OCI-M2 (cell line): ENCODE measurements at regions not wholly inside any gene's neighbourhood (a gene's known extent, or its start where the extent isn't known, plus 50 kb on each side); places are given as distances from the start of the nearest gene placed in this dataset.
"Not testable (repeated sequence)": the region's sequence is repeated elsewhere in the genome, so short reads cannot be mapped to it uniquely, and the experiment has no call there.

ENCODE experiments used
- DNase-seq: peaks from one replicate; lab custom pipeline; 2025; ENCODE audit not compliant: unreplicated experiment; lab: John Stamatoyannopoulos, UW

DNA sequence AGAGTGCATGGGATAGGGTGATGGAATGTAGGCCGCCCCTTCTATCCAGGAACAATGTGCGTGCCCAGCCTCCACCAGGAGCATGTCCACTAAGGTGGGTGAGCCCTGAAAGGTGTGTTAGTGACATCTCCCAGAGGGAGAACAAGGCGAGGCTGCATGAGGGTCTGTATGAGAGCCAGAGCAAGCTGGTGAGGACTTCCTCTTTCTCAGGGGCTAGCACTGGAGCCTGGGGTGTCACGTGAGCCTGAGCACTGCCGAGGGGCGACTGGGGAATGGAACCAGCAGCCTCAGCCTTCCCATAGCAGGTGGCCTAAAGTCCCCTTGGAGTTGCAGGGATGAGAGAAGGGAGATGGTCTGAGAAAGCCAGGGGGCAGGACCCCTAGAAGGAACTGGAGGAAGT lies 156.3 kb upstream of the COBL start:
- DNase-seq: no peak

DNA sequence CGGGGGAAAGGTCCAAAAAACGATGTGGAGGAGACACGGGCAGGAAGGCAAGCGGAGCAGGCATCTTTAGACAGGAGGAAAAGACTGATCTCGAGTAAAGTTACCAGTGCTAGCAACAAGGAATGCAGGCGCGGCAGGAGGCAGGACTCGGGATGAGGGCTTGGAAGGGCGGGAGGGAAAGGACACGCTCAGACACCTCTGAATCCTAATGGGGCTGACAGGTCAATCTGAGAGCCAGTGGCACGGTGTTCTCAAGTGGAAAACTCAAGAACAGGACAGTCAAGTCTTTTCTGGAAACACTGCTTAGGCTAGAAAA lies 155.3 kb upstream of the COBL start:
- no peak for DNase-seq

DNA sequence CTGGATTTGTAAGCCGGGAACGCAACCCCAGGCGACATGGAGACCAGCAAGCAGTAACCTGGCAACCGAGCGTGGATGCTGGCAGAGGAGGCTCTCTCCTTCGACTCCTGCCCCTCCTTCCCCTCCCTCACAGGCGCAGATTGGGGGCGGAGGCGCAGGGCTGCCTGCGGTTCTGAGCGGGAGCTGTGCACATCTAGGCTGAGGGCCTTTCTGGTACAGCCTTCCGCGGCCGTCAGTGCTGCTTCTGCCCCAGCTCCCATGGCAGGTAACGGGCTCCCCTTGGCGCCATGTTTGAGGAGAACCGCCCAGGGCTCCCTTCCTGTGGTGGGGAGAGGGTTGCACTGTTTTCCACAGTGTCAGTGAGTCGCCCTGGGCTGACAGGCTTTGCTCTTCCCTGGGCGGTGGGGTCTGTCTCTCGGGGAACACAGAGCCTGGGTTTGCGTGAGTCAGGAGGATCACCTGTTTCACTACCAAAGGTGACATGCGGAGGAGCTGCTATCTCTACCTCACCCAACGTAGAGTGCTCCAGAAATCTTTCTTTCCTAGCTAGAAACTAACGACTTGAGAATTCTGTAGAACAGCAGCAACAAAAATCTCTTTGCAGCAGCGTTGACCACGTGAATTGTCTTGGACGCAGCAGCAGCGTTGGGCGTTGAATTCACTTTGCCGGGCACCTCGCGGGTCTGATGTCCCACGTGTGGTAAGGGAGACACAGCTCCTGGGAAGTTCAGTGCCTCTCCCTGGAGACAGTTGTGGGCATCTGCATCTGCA lies 154.8 kb upstream of the COBL start:
- no peak for DNase-seq

DNA sequence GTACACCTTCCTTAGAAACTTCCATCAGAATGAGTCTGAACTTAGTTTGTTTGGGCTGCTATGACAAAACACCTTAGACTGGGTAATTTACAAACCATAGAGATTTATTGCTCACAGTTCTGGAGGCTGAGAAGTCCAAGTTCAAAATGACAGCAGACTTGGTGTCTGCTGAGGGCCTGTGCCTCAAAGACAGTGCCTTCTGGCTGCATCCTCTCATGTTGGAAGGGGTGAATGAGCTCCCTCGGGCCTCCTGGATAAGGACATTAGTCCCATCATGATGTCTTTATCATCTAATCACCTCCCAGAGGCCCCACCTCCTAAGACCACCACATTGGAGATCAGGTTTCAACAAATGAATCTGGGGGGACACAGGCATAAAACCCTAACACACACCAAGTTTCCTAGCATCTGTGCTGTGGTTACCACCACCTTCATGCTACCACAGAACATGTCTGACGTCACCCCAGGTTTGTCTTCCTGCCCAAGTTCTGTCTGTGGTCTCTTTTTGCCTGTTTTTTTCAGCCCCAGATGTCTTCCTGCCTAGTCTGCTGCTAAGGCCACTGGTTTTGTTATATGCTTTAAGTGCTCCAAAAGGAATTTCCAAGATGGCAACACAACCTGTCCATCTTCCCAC lies 150.9 kb upstream of the COBL start:
- no peak for DNase-seq

DNA sequence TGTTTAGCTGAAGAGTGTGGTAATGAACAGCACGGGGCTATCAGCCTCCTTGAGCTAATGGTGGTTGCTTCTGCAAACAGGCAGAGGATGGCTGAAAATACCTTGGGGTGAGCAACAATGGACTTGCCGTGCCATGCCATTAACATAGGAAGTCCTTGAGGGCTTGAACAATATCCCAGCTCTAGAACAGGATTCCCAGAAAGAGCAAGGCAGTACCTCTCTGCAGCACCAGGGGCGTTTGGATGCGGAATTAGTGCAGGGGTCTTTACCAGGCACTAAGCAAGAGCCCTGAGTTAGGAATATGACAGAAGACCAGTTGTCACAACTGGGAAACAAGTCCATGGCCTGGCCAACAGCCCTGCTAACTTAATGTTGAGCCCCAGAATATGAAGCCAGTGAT lies 143.2 kb upstream of the COBL start:
- DNase-seq: no peak

DNA sequence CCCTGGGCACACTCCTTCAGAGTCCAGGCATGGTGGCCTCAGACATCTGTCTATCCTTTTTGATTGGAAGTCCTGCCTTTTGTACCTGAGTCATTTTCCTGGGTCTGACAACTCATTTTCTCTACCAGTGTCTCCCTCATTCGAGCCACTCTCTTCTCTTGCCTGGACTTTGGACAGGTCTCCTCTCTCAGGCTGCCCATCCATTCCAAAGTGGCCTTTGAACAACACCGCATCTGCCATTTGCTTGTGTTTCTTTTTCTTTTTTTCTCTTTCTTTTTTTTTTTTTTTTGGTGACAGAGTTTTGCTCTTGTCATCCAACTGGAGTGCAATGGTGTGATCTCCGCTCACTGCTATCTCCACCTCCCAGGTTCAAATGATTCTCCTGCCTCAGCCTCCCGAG lies 142.1 kb upstream of the COBL start:
- no peak for DNase-seq

DNA sequence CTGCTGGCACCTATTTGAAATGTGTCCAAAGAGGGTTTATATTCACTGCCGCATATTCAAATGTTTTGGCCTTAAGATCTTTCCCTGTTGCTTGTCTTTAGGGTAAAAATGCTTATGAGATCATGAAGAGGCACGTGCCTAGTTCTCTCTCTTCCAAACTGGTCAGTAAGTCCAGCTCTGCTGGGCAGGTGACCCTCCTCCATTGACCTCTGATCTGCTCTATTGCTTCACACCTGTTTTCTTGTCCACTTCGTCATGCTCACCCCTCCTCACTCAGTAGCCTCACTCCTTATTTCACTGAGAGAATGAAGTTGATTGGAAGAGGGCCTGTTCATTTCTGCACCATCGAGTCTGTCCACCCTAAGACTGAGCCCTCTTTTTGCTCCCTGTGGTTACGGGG lies 140.5 kb upstream of the COBL start:
- no peak for DNase-seq

DNA sequence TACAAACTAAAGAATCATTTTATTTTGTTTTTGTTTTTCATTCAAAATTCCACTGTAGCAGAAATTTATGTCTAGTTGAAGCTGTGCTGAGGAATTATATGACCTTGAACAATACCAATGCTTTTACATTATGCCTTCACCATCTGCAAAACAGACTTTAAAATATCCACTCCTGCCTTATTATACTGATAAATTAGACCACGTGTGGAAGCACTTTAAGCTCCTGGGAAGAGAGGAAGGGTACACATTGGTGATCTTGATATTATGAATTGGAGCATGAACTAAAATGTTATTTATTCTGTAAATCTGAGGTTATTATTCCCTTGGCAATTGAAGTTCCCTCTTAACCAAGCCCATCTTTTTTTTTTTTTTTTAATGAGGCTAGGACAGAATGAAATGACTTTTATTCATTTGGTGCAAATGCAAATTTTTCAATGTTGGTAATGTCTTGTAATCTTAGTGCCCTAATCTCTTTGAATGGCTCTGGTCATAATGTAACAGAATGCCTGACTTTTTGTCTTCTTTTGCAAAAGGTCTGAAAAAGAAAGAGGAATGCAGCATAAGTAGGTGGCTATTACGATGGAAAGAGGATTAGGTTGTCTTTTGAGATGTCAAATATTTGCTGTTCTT lies 139.9 kb upstream of the COBL start:
- DNase-seq: no peak

DNA sequence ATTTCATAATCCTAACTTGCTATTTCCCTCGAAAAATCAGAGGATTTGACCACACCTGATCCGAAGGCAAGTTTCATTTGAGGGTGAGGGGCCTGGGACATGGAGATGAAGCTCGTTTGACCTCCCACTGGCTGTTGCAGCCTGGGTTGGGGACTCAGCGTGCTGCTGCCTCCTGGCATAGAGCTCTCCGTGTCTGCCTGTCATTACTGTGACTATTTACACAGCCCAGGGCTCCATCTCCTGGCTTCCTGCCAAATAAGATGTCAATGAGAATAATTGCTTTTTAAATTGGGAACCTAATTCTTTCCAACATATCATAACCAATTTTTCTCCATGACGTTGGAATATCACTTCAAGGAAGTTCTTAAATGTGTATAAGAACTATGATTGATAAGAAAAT lies 139.3 kb upstream of the COBL start:
- no peak for DNase-seq

DNA sequence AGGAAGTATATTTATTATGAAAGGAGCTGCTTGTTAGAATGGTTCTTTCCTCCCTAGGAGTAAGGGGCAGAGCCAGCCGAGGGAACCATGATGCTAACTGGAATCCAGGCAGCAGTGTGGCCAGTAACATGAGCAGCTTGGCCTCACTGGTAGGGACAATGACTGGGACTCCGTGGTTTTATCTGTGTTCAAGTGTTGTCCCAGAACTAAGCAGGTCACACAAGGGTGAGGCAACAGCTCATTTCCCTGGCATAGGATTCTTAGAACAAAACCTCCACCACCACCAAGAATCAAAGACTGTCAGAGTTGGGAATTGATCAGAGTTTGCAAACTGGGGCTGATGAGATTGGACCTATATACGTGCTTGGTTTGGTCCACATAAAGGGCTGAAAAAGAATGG lies 138.9 kb upstream of the COBL start:
- no peak for DNase-seq

DNA sequence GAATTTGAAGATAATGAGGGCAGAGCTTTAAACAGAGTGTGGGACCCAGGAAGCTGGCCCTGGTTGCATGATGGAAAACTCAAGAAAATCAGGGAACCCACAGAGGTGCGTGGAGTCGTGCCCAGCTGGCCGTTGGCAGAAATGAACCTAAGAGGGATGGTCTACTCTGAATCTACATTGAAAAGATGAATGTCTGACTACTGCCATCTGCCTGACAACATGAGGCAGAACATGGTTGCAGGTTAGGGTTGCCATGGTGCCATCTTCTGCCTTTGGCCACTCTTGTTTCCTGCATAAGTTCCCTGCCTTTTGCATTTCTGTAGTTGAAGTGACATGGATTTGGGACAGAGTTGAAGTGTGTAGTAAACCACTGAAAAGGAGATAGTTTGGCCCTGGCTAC lies 138.5 kb upstream of the COBL start:
- DNase-seq: no peak

DNA sequence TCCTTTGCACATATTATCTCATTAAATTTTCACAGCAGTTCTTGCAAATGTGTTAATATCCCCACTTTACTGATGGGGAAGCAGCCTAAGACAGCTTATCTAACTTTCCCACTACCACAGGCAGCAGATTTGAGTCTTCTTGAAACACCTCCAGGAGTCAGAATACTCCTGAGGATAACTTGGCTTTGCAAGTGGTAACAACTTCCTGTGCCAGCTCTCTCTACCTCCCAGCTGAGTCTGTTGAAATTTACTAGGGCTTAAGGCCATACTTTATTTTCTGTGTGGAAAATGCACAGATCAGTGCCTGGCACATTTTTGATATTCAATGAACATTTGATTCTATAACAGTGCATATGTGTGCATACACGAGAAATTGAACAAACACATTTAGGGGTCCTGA lies 136.1 kb upstream of the COBL start:
- DNase-seq: no peak

DNA sequence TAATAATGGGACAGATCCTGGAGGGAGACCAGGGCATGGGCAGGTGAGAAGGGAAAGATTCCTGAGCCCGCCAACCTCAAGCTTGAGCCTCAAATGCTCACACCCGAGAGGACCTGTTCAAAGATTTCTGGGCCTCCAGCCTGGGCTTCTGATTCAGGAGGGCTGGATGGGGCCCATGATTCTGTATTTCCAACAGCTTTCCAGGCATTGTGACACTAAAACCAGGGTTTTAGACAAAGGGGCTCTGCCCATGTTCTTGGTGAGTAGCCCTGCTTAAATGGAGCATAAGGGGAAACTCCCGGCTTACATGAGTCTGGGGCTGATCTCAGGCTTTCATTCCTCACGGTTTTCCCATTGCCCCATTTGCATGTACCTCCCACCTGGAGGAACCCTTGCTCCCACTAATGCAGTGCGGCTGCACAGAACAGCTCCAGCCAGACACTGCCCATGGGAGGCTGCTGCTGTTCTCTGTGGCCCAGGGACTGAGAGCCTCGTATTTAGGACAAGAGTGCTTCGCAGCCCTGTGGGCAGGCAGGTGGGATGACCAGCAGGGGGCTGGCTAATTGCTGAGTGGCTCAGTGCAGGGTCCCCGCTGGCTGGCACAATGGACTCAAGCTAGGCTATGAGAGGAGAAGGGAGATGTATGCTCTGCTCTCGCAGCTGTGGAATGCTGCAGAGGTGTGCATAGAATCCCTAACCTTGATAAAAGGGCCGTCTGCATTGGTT lies 135.3 kb upstream of the COBL start:
- DNase-seq: no peak

DNA sequence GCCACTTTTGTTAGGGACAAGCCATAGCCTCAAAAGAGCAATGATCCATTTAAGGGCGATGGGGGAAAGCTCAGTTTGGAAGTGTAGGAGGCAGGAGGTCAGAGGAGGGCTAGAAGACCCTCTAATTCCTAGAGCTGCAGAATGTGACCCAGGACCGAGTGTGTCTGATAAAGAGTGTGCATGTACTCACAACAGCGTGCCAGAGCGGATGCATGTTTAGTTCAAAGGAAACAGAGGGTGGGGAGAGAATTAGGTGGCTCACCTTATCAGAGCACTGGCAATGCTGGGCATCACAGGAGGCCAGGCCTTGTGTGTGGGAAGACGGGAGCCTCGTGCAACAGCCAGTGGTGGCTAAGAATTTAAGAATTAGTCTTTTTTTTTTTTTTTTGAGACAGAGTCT lies 133.9 kb upstream of the COBL start:
- DNase-seq: no peak

DNA sequence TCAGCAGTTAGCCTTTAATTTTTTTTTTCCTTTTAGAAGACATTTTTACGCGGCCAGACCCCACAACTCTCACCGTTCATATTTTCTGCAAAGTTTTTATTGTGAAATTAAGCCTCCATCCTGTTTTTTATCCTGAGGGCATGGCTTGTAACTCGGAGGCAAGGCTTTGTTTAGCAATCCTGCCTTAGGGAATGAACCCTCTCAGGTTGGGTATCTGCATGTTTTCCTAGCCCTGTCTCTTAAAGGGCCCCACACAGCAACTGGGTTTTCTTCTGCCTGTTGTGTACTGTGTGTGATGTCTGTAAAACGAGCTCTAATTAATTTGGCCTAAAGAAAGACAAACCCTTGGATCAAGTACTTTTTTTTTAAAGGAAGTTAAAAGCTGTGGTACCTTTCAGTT lies 130.2 kb upstream of the COBL start:
- no peak for DNase-seq

DNA sequence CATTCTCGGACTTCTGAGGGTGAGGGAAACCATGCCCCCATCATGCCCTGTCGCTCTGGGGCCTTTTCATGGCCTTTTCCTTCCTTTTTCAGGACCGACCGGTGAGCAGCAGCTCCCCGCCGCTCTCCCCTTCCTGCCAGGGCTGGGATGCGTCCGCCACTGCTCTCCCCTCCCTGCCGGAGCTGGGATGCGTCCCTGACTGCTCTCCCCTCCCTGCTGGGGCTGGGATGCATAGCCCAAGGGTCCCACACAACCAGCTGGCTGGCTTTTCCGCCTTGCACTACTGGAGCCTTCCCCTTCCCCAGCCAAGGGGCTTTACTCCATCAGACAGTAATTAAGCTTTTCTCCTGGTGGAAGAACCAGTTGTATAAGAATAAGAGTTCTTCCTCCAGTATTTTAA lies 129.7 kb upstream of the COBL start:
- DNase-seq: no peak

DNA sequence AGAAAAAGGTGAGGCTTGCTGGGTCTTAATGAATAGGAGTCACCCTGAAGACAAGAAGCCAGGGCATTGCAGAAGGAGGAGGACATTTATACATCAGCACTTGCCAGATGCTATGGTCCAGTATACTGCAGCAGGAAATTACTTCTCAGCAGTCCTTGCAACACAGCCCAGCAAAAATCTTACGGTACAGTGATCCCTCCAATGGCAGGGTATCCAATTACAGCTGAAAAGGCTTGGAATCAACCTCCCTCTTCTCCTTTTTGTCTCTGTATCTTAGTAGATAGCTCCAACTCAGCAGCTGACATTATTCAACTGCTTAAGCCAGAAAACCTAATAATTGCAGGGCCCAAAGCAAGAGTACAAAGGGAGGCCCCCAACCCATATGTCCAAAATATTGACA lies 128.3 kb upstream of the COBL start:
- DNase-seq: no peak

DNA sequence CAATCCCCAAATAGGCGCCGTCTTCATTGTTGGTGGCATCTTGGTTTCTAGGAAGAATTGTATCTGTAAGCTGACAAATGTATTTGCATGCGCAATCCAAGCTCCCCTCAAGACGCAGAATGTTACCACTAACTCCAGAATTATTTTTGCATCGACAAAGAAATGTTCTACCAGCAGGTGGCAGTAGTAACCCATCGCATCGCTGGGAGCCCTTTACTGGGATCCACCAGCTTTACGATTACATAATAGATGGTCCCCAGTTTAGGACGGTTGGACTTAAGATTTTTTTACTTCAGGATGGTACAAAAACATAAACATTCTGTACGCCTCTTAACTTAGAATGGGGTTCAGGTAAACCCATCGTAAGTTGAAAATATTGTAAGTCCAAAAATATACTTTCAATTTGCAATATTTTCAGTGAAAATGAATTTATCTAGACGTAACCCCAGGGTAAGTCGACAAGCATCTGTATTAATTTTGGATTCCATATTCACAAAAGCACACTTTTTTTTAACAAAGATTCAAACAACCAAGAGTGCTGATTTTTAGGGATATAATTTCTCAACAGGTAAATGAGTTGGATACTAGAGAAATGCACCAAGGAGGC lies 114.0 kb upstream of the COBL start:
- DNase-seq: peak; percentile 2

DNA sequence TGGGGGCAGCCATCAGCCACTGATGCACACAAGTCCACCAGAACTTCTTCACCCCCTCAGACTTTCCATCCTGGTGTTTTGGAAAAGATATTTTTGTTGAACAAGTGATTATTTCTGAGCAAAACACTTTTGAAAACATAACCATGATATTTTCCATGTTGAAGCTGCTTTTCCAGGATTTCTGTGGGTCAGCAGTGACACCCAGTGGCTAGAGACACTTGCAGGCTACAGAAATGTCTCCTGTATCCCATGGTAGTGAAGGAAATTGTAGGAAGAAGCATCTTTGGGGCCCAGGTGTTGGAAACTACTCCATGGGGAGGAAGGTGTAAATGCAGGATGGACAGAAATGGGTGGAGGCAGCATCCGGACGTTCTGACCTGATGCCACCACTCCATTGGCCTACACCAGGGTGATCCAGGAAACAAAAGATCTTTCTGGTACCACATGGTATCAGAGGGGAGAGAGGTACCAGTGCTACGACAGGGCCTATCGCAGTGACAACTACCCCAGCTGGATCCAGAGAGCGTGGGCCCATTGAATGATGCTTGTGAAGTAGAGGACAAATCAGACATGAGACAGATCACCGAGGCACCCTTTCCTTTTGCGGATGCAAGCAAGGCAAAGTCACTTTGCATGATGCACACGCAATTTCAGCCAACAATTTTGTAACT lies 111.7 kb upstream of the COBL start:
- no peak for DNase-seq

DNA sequence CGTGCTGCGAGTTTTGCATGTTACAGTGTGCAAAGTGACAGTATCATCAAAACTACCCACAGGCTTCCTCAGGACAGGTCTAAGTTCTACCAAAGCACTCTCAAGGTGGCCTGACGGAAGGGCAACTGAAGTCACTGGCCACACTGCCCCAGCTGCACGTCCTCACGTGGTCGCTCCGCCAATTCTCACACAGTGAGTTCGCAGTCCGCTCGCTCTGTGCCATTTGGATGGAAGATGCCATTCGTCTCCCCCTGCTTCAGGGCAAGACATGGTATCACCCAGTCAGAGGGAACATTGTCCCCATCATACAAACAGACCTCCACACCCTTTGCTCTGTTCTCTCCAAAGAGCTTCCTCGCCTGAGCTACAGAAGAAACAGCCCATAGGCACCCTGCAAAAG lies 109.6 kb upstream of the COBL start:
- DNase-seq: no peak

DNA sequence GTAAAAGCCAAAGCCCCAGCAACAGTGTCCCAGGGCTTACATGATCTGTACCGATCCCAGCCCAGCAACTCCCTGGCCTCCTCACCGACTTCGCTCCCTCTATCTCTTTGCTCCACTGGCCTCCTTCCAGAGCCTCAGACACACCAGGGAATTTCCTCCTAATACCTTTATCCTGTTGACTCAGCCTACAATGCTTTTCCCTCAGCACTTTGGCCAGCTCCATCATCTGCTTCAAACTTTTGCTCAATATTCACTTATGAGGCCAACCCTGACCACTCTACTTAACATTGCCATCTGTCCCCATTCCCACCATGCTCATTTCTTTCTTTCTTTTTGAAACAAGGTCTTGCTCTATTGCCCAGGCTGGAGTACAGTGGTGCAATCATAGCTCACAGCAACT lies 93.3 kb upstream of the COBL start:
- not testable (repeated sequence) for DNase-seq
